DND-41 (cell line): ENCODE measurements at regions not wholly inside any gene's neighbourhood (a gene's known extent, or its start where the extent isn't known, plus 50 kb on each side); places are given as distances from the start of the nearest gene placed in this dataset.

Experiments
- EZH2 ChIP-seq: IDR thresholded peaks from 3 replicates; pipeline ENCODE4 v1.6.1; 2012; ENCODE audit warnings: borderline replicate concordance, low read depth, mild to moderate bottlenecking, moderate library complexity, low read length, inconsistent platforms; ENCODE audit not compliant: severe bottlenecking
- TF ChIP-seq, protein P1 (sequence below): IDR thresholded peaks from 2 replicates; pipeline ENCODE4 v1.5.1; 2012; ENCODE audit warnings: borderline replicate concordance, low read length, moderate library complexity, mild to moderate bottlenecking; ENCODE audit not compliant: poor library complexity, severe bottlenecking; ENCODE audit errors: extremely low read depth

GRCh38 chr5:15105799-15106393 lies 234.3 kb upstream of the ANKH start:
- TF ChIP-seq, protein P1, sequence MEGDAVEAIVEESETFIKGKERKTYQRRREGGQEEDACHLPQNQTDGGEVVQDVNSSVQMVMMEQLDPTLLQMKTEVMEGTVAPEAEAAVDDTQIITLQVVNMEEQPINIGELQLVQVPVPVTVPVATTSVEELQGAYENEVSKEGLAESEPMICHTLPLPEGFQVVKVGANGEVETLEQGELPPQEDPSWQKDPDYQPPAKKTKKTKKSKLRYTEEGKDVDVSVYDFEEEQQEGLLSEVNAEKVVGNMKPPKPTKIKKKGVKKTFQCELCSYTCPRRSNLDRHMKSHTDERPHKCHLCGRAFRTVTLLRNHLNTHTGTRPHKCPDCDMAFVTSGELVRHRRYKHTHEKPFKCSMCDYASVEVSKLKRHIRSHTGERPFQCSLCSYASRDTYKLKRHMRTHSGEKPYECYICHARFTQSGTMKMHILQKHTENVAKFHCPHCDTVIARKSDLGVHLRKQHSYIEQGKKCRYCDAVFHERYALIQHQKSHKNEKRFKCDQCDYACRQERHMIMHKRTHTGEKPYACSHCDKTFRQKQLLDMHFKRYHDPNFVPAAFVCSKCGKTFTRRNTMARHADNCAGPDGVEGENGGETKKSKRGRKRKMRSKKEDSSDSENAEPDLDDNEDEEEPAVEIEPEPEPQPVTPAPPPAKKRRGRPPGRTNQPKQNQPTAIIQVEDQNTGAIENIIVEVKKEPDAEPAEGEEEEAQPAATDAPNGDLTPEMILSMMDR = peak; percentile 88
- no peak for TF ChIP-seq EZH2
